H1 (cell line): ENCODE measurements at regions not wholly inside any gene's neighbourhood (a gene's known extent, or its start where the extent isn't known, plus 50 kb on each side); places are given as distances from the start of the nearest gene placed in this dataset.

Source experiments
- CTCF ChIA-PET: fragments of 300-600 bp; sonication (Branson Sonifier 250); formaldehyde crosslinking; loops from one replicate; lab custom pipeline; 2021; ENCODE audit not compliant: partially characterized antibody; lab: Charles Lee
- POLR2A ChIA-PET: fragments of 300-600 bp; sonication (Branson Sonifier 250); formaldehyde crosslinking; loops from one replicate; lab custom pipeline; 2021; ENCODE audit warnings: inconsistent platforms; ENCODE audit not compliant: partially characterized antibody; lab: Charles Lee
- DNase-seq, 2 experiments: peaks; one replicate each; pipeline versions ENCODE4 v3.0.0 to v3.0.0-alpha.2; 2010 to 2022; ENCODE audit warnings: low spot score in 2 of 2, low read depth in 1 of 2, mixed read lengths in 1 of 2
- FAIRE-seq: peaks from 2 replicates; lab custom pipeline; 2011; peaks lifted over from hg19 to GRCh38; lab: Jason Lieb, UNC
- H2AFZ ChIP-seq: 2 replicates; pipeline ENCODE4 v1.8.1; 2012; ENCODE audit warnings: low read length, inconsistent platforms
- H2AK5ac ChIP-seq: 2 replicates; pipeline ENCODE4 v1.6.1; 2013; ENCODE audit warnings: low read depth, low read length
- H2BK120ac ChIP-seq: replicated peaks from 2 replicates; pipeline ENCODE3; 2013; ENCODE audit warnings: low read depth, low read length, inconsistent platforms
- H2BK12ac ChIP-seq: 2 replicates; pipeline ENCODE4 v1.6.1; 2013; ENCODE audit warnings: low read depth, low read length
- H2BK15ac ChIP-seq: 2 replicates; pipeline ENCODE4 v1.6.1; 2013; ENCODE audit warnings: low read length
- H2BK20ac ChIP-seq: 2 replicates; pipeline ENCODE4 v1.6.1; 2013; ENCODE audit warnings: low read length
- H2BK5ac ChIP-seq: 2 replicates; pipeline ENCODE4 v1.6.1; 2013; ENCODE audit warnings: low read depth, low read length
- H3K14ac ChIP-seq: 2 replicates; pipeline ENCODE4 v1.6.1; 2013; ENCODE audit warnings: inconsistent platforms; ENCODE audit not compliant: insufficient read length
- H3K18ac ChIP-seq: 2 replicates; pipeline ENCODE4 v1.6.1; 2013; ENCODE audit warnings: low read length; ENCODE audit errors: extremely low read depth
- H3K23ac ChIP-seq: 2 replicates; pipeline ENCODE4 v1.6.1; 2013; ENCODE audit warnings: inconsistent platforms; ENCODE audit not compliant: insufficient read length
- H3K23me2 ChIP-seq: 2 replicates; pipeline ENCODE4 v1.6.1; 2013; ENCODE audit warnings: low read depth, low read length
- H3K27ac ChIP-seq: 2 replicates; pipeline ENCODE4 v1.6.1; 2011; ENCODE audit warnings: low read depth, low read length, inconsistent platforms
- H3K27me3 ChIP-seq, 4 experiments: replicated peaks in 1 of 4; 1 replicate in 1 of 4; 2 replicates in 3 of 4; pipeline versions ENCODE4 v1.6.1 to v1.8.1; 2011 to 2013; ENCODE audit warnings: low read length in 3 of 4, mild to moderate bottlenecking in 3 of 4, inconsistent platforms in 2 of 4, mixed read lengths in 2 of 4, moderate library complexity in 1 of 4; ENCODE audit not compliant: control insufficient read depth in 3 of 4, insufficient read depth in 3 of 4; ENCODE audit errors: extremely low read depth in 1 of 4
- H3K36me3 ChIP-seq, 4 experiments: 2 replicates each; pipeline versions ENCODE4 v1.6.1 to v1.8.1; 2011 to 2013; ENCODE audit warnings: mild to moderate bottlenecking in 4 of 4, low read length in 3 of 4, moderate library complexity in 2 of 4, control low read depth in 1 of 4, inconsistent platforms in 1 of 4; ENCODE audit not compliant: insufficient read depth in 4 of 4, control insufficient read depth in 2 of 4
- H3K4ac ChIP-seq: replicated peaks from 2 replicates; pipeline ENCODE3; 2013; ENCODE audit warnings: low read length, low read depth, mixed read lengths, inconsistent platforms; ENCODE audit not compliant: insufficient read length
- H3K4me1 ChIP-seq, 4 experiments: replicated peaks in 1 of 4; 1 replicate in 1 of 4; 2 replicates in 3 of 4; pipeline versions ENCODE4 v1.6.1 to v1.8.1; 2011 to 2013; ENCODE audit warnings: low read length in 3 of 4, inconsistent platforms in 2 of 4, mixed read lengths in 1 of 4; ENCODE audit not compliant: insufficient read depth in 4 of 4, control insufficient read depth in 3 of 4
- H3K4me2 ChIP-seq, 2 experiments: 2 replicates each; pipeline versions ENCODE4 v1.6.1 to v1.8.1; 2011 to 2013; ENCODE audit warnings: low read depth in 2 of 2, low read length in 2 of 2, control low read depth in 1 of 2, inconsistent platforms in 1 of 2, mild to moderate bottlenecking in 1 of 2; ENCODE audit not compliant: insufficient read depth in 1 of 2
- H3K4me3 ChIP-seq, 4 experiments: fragments of 200-600, 300-600 bp in 1 of 4; sonication (generic), shearing (Covaris generic), sonication (Bioruptor Twin) in 1 of 4; 2 replicates each; pipeline versions ENCODE4 v1.5.1 to v1.8.1; 2011 to 2016; ENCODE audit warnings: low read length in 4 of 4, low read depth in 3 of 4, control low read depth in 2 of 4, inconsistent platforms in 2 of 4, mild to moderate bottlenecking in 2 of 4, mixed read lengths in 1 of 4, moderate library complexity in 1 of 4; ENCODE audit not compliant: insufficient read depth in 2 of 4; ENCODE audit errors: extremely low read depth in 1 of 4
- H3K56ac ChIP-seq: replicated peaks from 2 replicates; pipeline ENCODE3; 2013; ENCODE audit warnings: low read depth, mild to moderate bottlenecking, mixed read lengths, low read length, inconsistent platforms; ENCODE audit not compliant: insufficient read length
- H3K79me1 ChIP-seq: 2 replicates; pipeline ENCODE4 v1.6.1; 2013; ENCODE audit warnings: low read depth, low read length, control low read depth
- H3K79me2 ChIP-seq, 2 experiments: 2 replicates each; pipeline versions ENCODE4 v1.6.1 to v1.8.1; 2012 to 2013; ENCODE audit warnings: low read length in 2 of 2, mild to moderate bottlenecking in 2 of 2, inconsistent platforms in 1 of 2; ENCODE audit not compliant: insufficient read depth in 2 of 2, control insufficient read depth in 1 of 2
- H3K9ac ChIP-seq, 4 experiments: replicated peaks in 1 of 4; 1 replicate in 1 of 4; 2 replicates in 3 of 4; pipeline versions ENCODE4 v1.6.1 to v1.8.1; 2011 to 2013; ENCODE audit warnings: low read depth in 3 of 4, low read length in 3 of 4, control low read depth in 2 of 4, mild to moderate bottlenecking in 2 of 4, moderate library complexity in 2 of 4, inconsistent platforms in 1 of 4; ENCODE audit errors: extremely low read depth in 1 of 4
- H3K9me3 ChIP-seq, 2 experiments: 2 replicates each; pipeline versions ENCODE4 v1.6.1 to v1.8.1; 2012 to 2013; ENCODE audit warnings: mild to moderate bottlenecking in 2 of 2, moderate library complexity in 2 of 2, control low read depth in 1 of 2, inconsistent platforms in 1 of 2, low read depth in 1 of 2, low read length in 1 of 2, mixed read lengths in 1 of 2; ENCODE audit not compliant: insufficient read depth in 2 of 2
- H4K20me1 ChIP-seq, 2 experiments: replicated peaks in 1 of 2; 2 replicates each; pipeline versions ENCODE3 to v1.8.1; 2011 to 2013; ENCODE audit warnings: inconsistent platforms in 2 of 2, low read length in 2 of 2, mild to moderate bottlenecking in 1 of 2; ENCODE audit not compliant: insufficient read depth in 2 of 2, control insufficient read depth in 1 of 2
- H4K5ac ChIP-seq: 2 replicates; pipeline ENCODE4 v1.6.1; 2013; ENCODE audit warnings: low read length, low read depth, mixed read lengths, inconsistent platforms; ENCODE audit not compliant: insufficient read length
- H4K8ac ChIP-seq: 2 replicates; pipeline ENCODE4 v1.8.0; 2013; ENCODE audit warnings: mild to moderate bottlenecking, moderate library complexity, low read length, inconsistent platforms; ENCODE audit not compliant: insufficient read depth; ENCODE audit errors: extremely low read depth
- H4K91ac ChIP-seq: replicated peaks from 2 replicates; pipeline ENCODE3; 2013; ENCODE audit warnings: low read length, mixed read lengths, inconsistent platforms; ENCODE audit not compliant: insufficient read length
- CBX8 ChIP-seq: fragments of 300-800, 300-1000 bp; sonication (generic); IDR thresholded peaks from 2 replicates; pipeline ENCODE4 v1.7.1; 2016; ENCODE audit warnings: low read depth, low read length, borderline replicate concordance
- CTCF ChIP-seq, 3 experiments: IDR thresholded peaks; 1 replicate in 2 of 3; 2 replicates in 1 of 3; pipeline versions ENCODE4 v1.5.1 to v1.6.1; 2011; ENCODE audit warnings: low read length in 3 of 3, mild to moderate bottlenecking in 3 of 3, inconsistent platforms in 2 of 3, low read depth in 1 of 3, moderate library complexity in 1 of 3; ENCODE audit not compliant: insufficient read depth in 1 of 3; ENCODE audit errors: control extremely low read depth in 1 of 3
- EGR1 ChIP-seq: IDR thresholded peaks from 2 replicates; pipeline ENCODE4 v1.6.1; 2011; ENCODE audit warnings: low read depth, low read length, borderline replicate concordance
- GTF2F1 ChIP-seq: IDR thresholded peaks from 2 replicates; pipeline ENCODE4 v1.6.1; 2012; ENCODE audit warnings: low read depth, low read length, improper control_type of control experiment, borderline replicate concordance
- KDM1A ChIP-seq: fragments of 200-600, 300-600 bp; sonication (generic); IDR thresholded peaks from 2 replicates; pipeline ENCODE4 v1.7.1; 2016; ENCODE audit warnings: mild to moderate bottlenecking, low read length, borderline replicate concordance
- PHF8 ChIP-seq: fragments of 200-600 bp; sonication (generic); conservative IDR thresholded peaks from 2 replicates; pipeline ENCODE4 v1.7.1; 2012; ENCODE audit warnings: low read depth, mild to moderate bottlenecking, inconsistent platforms, low read length, moderate library complexity
- RNF2 ChIP-seq: fragments of 200-900, 300-1000 bp; sonication (generic); IDR thresholded peaks from 2 replicates; pipeline ENCODE4 v1.7.1; 2016; ENCODE audit warnings: borderline replicate concordance, low read depth, mild to moderate bottlenecking, antibody characterized with exemption, low read length; ENCODE audit not compliant: poor library complexity, severe bottlenecking; ENCODE audit errors: missing control alignments
- SP1 ChIP-seq: IDR thresholded peaks from 2 replicates; pipeline ENCODE4 v1.6.1; 2011; ENCODE audit warnings: low read depth, low read length
- SP4 ChIP-seq: IDR thresholded peaks from 2 replicates; pipeline ENCODE4 v1.6.1; 2012; ENCODE audit warnings: low read length, inconsistent platforms
- SRF ChIP-seq: IDR thresholded peaks from 2 replicates; pipeline ENCODE4 v1.6.1; 2011; ENCODE audit warnings: mild to moderate bottlenecking, low read depth, low read length, moderate library complexity
- whole genome bisulfite sequencing, 2 experiments: shearing (Covaris generic) in 1 of 2; methylation state at CpG; one replicate each; pipeline versions ENCODE4 v1.1.6 to v1.1.7; 2013 to 2015; ENCODE audit warnings: low lambda C conversion rate in 2 of 2, mixed read lengths in 2 of 2, inconsistent platforms in 1 of 2, low coverage in 1 of 2, missing lambda C conversion rate in 1 of 2; ENCODE audit not compliant: insufficient replicate concordance in 2 of 2, insufficient coverage in 1 of 2, insufficient read length in 1 of 2; ENCODE audit errors: extremely low coverage in 1 of 2, missing lambda C conversion rate in 1 of 2; 5-methylcytosine and 5-hydroxymethylcytosine counted together

GRCh38 chr9:11002705-11003104 lies 389.9 kb upstream of the PTPRD start (continued):
- TF ChIP-seq SRF, result no peak
- TF ChIP-seq, all 59 proteins: peak for 0

- CTCF ChIA-PET, result interaction anchor here (0.6 kb wide), 1 partner anchor 874 kb away, joined by 3 read pairs; no protein-coding TSS in a partner anchor
- H3K27me3 ChIP-seq, result no peaks in the 10 kb centered on the region
- no peak overlapping the region for H3K4me2 ChIP-seq
- no peak overlapping the region for H3K23ac ChIP-seq
- no peak overlapping the region for H2BK120ac ChIP-seq
- H3K27ac ChIP-seq, result no peak overlapping the region
- H2AK5ac ChIP-seq, result no peak overlapping the region
- no peak overlapping the region for H4K91ac ChIP-seq
- H3K79me2 ChIP-seq, result no peaks in the 10 kb centered on the region
- H3K4me3 ChIP-seq, result no peak overlapping the region
- no peak overlapping the region for H2BK5ac ChIP-seq
- no peaks in the 10 kb centered on the region for H3K79me1 ChIP-seq
- H3K9ac ChIP-seq, result no peak overlapping the region
- 92% methylated on average over 4 of the region's 4 CpGs; no CpG with 5 or more reads in 1 of the 2 experiments for WGBS, 2 experiments
- H4K8ac ChIP-seq, result no peak overlapping the region
- no peak overlapping the region for H2BK20ac ChIP-seq
- H3K23me2 ChIP-seq, result no peaks in the 10 kb centered on the region
- FAIRE-seq (no peak), DNase-seq (no peak)
- no peaks in the 10 kb centered on the region for H3K4me1 ChIP-seq
- no peak overlapping the region for H2BK15ac ChIP-seq
- H3K36me3 ChIP-seq, result no peaks in the 10 kb centered on the region
- no peak overlapping the region for H3K56ac ChIP-seq
- POLR2A ChIA-PET, result no interaction called here
- H4K20me1 ChIP-seq, result no peaks in the 10 kb centered on the region
- H4K5ac ChIP-seq, result no peak overlapping the region
- H3K9me3 ChIP-seq, result no peaks in the 10 kb centered on the region
- no peak overlapping the region for H3K14ac ChIP-seq
- H3K4ac ChIP-seq, result no peak overlapping the region
- H2BK12ac ChIP-seq, result no peak overlapping the region
- H3K18ac ChIP-seq, result no peak overlapping the region
- H2AFZ ChIP-seq, result no peak overlapping the region
- TF ChIP-seq GTF2F1 (no peak), RNF2 (no peak), EGR1 (no peak), SP4 (no peak), PHF8 (no peak), CBX8 (no peak), CTCF (IDR thresholded peaks at IDR 0.05; ENCODE audit: control extremely low read depth in 1 of 3, insufficient read depth in 1 of 3, low read depth in 1 of 3, low read length in 3 of 3) (no peak), SRF (no peak), KDM1A (no peak), SP1 (no peak)
These were observed 391.0 kb upstream of the PTPRD start for GRCh38 chr9:11003836-11004235.
